ENCODE measurements at regions not wholly inside any gene's neighbourhood (a gene's known extent, or its start where the extent isn't known, plus 50 kb on each side); places are given as distances from the start of the nearest gene placed in this dataset.

DNA sequence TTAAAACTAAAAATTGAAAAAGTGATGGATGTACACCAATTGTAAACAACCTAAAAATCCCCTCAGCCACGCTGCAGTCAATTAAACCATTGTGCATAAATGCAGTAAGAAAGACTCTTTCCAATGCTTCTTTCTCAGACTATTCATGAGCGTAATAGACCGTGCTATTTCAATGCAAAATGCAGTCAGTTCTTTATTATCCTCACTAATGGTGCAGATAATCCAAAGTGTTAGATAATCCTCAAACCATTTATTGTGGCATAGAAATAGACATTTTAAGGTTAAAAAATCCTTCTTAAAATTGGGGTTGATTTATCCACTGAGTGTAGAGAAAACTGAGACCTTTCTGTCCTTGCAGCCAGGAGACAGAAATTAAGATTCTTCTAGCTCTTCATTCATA is 1862.8 kb downstream of the EFNA5 start:
- 80% methylated on average over 1 of the region's 3 CpGs for WGBS (ENCODE audit: insufficient coverage)
- H3K9me3 Mint-ChIP-seq (ENCODE audit: insufficient read depth), result peaks cover 5% of the 10 kb centered on the region
- peaks cover 0 to 4% (median 0%) of the 10 kb centered on the region in 3 donors for H3K9me3 ChIP-seq (ENCODE audit: control extremely low read depth in 1 of 3, control insufficient read depth in 2 of 3, insufficient read depth in 1 of 3, low read length in 2 of 3)
- DNase-seq (no peak), ATAC-seq (ENCODE audit: low read depth) (no peak)
- H3K4me2 ChIP-seq (replicated peaks; ENCODE audit: low read depth, low read length, poor library complexity, severe bottlenecking), result no peak overlapping the region
- no peaks in the 10 kb centered on the region for H3K4me1 Mint-ChIP-seq
- ChIA-PET POLR2A (no interaction called here), CTCF (no interaction called here)
- no peak overlapping the region for H3K27ac ChIP-seq (ENCODE audit: low read length in 2 of 2)
- TF ChIP-seq EZH2 (IDR thresholded peaks at IDR 0.05; ENCODE audit: borderline replicate concordance, insufficient read depth, low read depth, low read length, poor library complexity, severe bottlenecking), result no peak
- TF ChIP-seq, protein P1, sequence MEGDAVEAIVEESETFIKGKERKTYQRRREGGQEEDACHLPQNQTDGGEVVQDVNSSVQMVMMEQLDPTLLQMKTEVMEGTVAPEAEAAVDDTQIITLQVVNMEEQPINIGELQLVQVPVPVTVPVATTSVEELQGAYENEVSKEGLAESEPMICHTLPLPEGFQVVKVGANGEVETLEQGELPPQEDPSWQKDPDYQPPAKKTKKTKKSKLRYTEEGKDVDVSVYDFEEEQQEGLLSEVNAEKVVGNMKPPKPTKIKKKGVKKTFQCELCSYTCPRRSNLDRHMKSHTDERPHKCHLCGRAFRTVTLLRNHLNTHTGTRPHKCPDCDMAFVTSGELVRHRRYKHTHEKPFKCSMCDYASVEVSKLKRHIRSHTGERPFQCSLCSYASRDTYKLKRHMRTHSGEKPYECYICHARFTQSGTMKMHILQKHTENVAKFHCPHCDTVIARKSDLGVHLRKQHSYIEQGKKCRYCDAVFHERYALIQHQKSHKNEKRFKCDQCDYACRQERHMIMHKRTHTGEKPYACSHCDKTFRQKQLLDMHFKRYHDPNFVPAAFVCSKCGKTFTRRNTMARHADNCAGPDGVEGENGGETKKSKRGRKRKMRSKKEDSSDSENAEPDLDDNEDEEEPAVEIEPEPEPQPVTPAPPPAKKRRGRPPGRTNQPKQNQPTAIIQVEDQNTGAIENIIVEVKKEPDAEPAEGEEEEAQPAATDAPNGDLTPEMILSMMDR (IDR thresholded peaks at IDR 0.05), result no peak
- no peaks in the 10 kb centered on the region for H3K36me3 ChIP-seq (replicated peaks in 1 of 2; ENCODE audit: control extremely low read depth in 1 of 2, control insufficient read depth in 1 of 2, extremely low read depth in 1 of 2, insufficient read depth in 2 of 2, low read length in 1 of 2)
- no peak overlapping the region for H3K9ac ChIP-seq (ENCODE audit: low read length)
- no peaks in the 10 kb centered on the region for H4K20me1 ChIP-seq (ENCODE audit: control insufficient read depth, insufficient read depth, low read length, poor library complexity, severe bottlenecking)
- H3K27ac Mint-ChIP-seq, result no peak overlapping the region
- H3K4me3 ChIP-seq (ENCODE audit: control extremely low read depth in 1 of 5, extremely low read depth in 1 of 5, insufficient read depth in 1 of 5, low read depth in 2 of 5, low read length in 4 of 5), result no peak overlapping the region
- H3K4me1 ChIP-seq (ENCODE audit: control insufficient read depth in 2 of 2, insufficient read depth in 2 of 2, low read length in 2 of 2), result no peaks in the 10 kb centered on the region
- intact Hi-C loops (cut with micrococcal nuclease), result no loop called here
- H3K4me3 Mint-ChIP-seq, result no peak overlapping the region
- no peaks in the 10 kb centered on the region for H3K27me3 Mint-ChIP-seq
- H3K27me3 ChIP-seq (replicated peaks in 1 of 4; ENCODE audit: control extremely low read depth in 1 of 4, control insufficient read depth in 3 of 4, insufficient read depth in 4 of 4, low read length in 3 of 4), result no peaks in the 10 kb centered on the region
- no peak overlapping the region for H2AFZ ChIP-seq (ENCODE audit: insufficient read depth, low read depth, low read length, poor library complexity, severe bottlenecking)
- no peaks in the 10 kb centered on the region for H3K79me2 ChIP-seq (ENCODE audit: control insufficient read depth, insufficient read depth, low read length)

DNA sequence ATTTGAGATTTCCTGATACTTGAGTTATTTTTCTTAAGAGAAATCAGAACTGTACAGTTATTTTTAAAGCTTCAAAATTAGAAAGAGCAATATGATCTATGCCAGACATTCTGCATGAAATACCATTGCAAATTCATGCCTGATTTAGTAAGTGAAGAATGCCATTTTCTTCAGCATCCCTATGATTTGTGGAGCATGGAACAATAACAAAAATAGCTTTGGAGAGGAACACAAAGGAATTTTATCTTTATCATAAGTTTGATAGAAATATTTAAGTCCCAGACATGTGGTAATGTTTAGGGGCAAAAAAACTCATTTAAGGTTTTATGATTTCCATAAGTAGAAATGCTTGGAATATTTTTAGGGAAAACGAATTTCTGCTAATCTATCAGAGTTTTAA is 1863.4 kb downstream of the EFNA5 start:
- CTCF ChIA-PET, result no interaction called here
- no peak overlapping the region for H3K27ac ChIP-seq (ENCODE audit: low read length in 2 of 2)
- H3K4me3 ChIP-seq (ENCODE audit: control extremely low read depth in 1 of 5, extremely low read depth in 1 of 5, insufficient read depth in 1 of 5, low read depth in 2 of 5, low read length in 4 of 5), result no peak overlapping the region
- H3K79me2 ChIP-seq (ENCODE audit: control insufficient read depth, insufficient read depth, low read length), result no peaks in the 10 kb centered on the region
- no peak overlapping the region for H3K4me3 Mint-ChIP-seq
- DNase-seq (no peak), ATAC-seq (ENCODE audit: low read depth) (no peak)
- H3K9me3 Mint-ChIP-seq (ENCODE audit: insufficient read depth), result peaks cover 5% of the 10 kb centered on the region
- H3K27me3 ChIP-seq (replicated peaks in 1 of 4; ENCODE audit: control extremely low read depth in 1 of 4, control insufficient read depth in 3 of 4, insufficient read depth in 4 of 4, low read length in 3 of 4), result no peaks in the 10 kb centered on the region
- no CpG with 5 or more reads among the region's 1 CpG for WGBS (ENCODE audit: insufficient coverage)
- H3K9me3 ChIP-seq (ENCODE audit: control extremely low read depth in 1 of 3, control insufficient read depth in 2 of 3, insufficient read depth in 1 of 3, low read length in 2 of 3), result peaks cover 0 to 4% (median 0%) of the 10 kb centered on the region in 3 donors
- H3K4me1 Mint-ChIP-seq, result no peaks in the 10 kb centered on the region
- POLR2A ChIA-PET, result no interaction called here
- no peak overlapping the region for H3K9ac ChIP-seq (ENCODE audit: low read length)
- TF ChIP-seq, protein P1 (IDR thresholded peaks at IDR 0.05), result no peak
- no peak for TF ChIP-seq EZH2 (IDR thresholded peaks at IDR 0.05; ENCODE audit: borderline replicate concordance, insufficient read depth, low read depth, low read length, poor library complexity, severe bottlenecking)
- H3K4me2 ChIP-seq (replicated peaks; ENCODE audit: low read depth, low read length, poor library complexity, severe bottlenecking), result no peak overlapping the region
- no peaks in the 10 kb centered on the region for H3K36me3 ChIP-seq (replicated peaks in 1 of 2; ENCODE audit: control extremely low read depth in 1 of 2, control insufficient read depth in 1 of 2, extremely low read depth in 1 of 2, insufficient read depth in 2 of 2, low read length in 1 of 2)
- no peaks in the 10 kb centered on the region for H3K27me3 Mint-ChIP-seq
- H2AFZ ChIP-seq (ENCODE audit: insufficient read depth, low read depth, low read length, poor library complexity, severe bottlenecking), result no peak overlapping the region
- H3K4me1 ChIP-seq (ENCODE audit: control insufficient read depth in 2 of 2, insufficient read depth in 2 of 2, low read length in 2 of 2), result no peaks in the 10 kb centered on the region
- H3K27ac Mint-ChIP-seq, result no peak overlapping the region
- H4K20me1 ChIP-seq (ENCODE audit: control insufficient read depth, insufficient read depth, low read length, poor library complexity, severe bottlenecking), result no peaks in the 10 kb centered on the region
- intact Hi-C loops (cut with micrococcal nuclease), result no loop called here
